ENCODE measurements at regions not wholly inside any gene's neighbourhood (a gene's known extent, or its start where the extent isn't known, plus 50 kb on each side); places are given as distances from the start of the nearest gene placed in this dataset.

- Histone ChIP-seq H3K4me1 (ENCODE audit: control insufficient read depth, low read length) (no peaks in the 10 kb centered on the region), H3K36me3 (ENCODE audit: control insufficient read depth, low read length) (no peaks in the 10 kb centered on the region), H3K9me2 (replicated peaks; ENCODE audit: control insufficient read depth, low read length) (no peaks in the 10 kb centered on the region), H3F3A (ENCODE audit: control insufficient read depth, insufficient read depth) (no peaks in the 10 kb centered on the region), H3K27ac (ENCODE audit: low read depth, low read length) (no peak overlapping the region), H3K4me3 (ENCODE audit: low read length) (no peak overlapping the region), H4K20me1 (ENCODE audit: control insufficient read depth, insufficient read depth, low read depth, low read length) (no peaks in the 10 kb centered on the region), H3K4me2 (ENCODE audit: low read length) (no peak overlapping the region), H3K9me3 (ENCODE audit: control insufficient read depth, insufficient read depth, low read length) (no peaks in the 10 kb centered on the region), H3K79me2 (ENCODE audit: control insufficient read depth, low read length) (no peaks in the 10 kb centered on the region), H3K27me3 (ENCODE audit: control insufficient read depth, low read length) (no peaks in the 10 kb centered on the region)
- no peak for TF ChIP-seq CTCF (IDR thresholded peaks at IDR 0.05; ENCODE audit: low read depth, low read length, poor library complexity, severe bottlenecking)
- TF ChIP-seq EZH2phosphoT487 (IDR thresholded peaks at IDR 0.05; ENCODE audit: borderline replicate concordance, low read length) = no peak
Observed at GRCh38 chr2:53442783-53443182, 324.8 kb upstream of the CHAC2 start.

GRCh38 chr2:53442093-53442492 lies 325.5 kb upstream of the CHAC2 start:
- Histone ChIP-seq H3K9me3 (ENCODE audit: control insufficient read depth, insufficient read depth, low read length) (no peaks in the 10 kb centered on the region), H3K9me2 (replicated peaks; ENCODE audit: control insufficient read depth, low read length) (no peaks in the 10 kb centered on the region), H3K36me3 (ENCODE audit: control insufficient read depth, low read length) (no peaks in the 10 kb centered on the region), H3K79me2 (ENCODE audit: control insufficient read depth, low read length) (no peaks in the 10 kb centered on the region), H4K20me1 (ENCODE audit: control insufficient read depth, insufficient read depth, low read depth, low read length) (no peaks in the 10 kb centered on the region), H3K4me1 (ENCODE audit: control insufficient read depth, low read length) (no peaks in the 10 kb centered on the region), H3K4me3 (ENCODE audit: low read length) (no peak overlapping the region), H3K4me2 (ENCODE audit: low read length) (no peak overlapping the region), H3K27me3 (ENCODE audit: control insufficient read depth, low read length) (no peaks in the 10 kb centered on the region), H3K27ac (ENCODE audit: low read depth, low read length) (no peak overlapping the region), H3F3A (ENCODE audit: control insufficient read depth, insufficient read depth) (no peaks in the 10 kb centered on the region)
- TF ChIP-seq EZH2phosphoT487 (IDR thresholded peaks at IDR 0.05; ENCODE audit: borderline replicate concordance, low read length) = no peak
- TF ChIP-seq CTCF (IDR thresholded peaks at IDR 0.05; ENCODE audit: low read depth, low read length, poor library complexity, severe bottlenecking) = no peak

- H3K4me1 ChIP-seq (ENCODE audit: control insufficient read depth, low read length) = no peaks in the 10 kb centered on the region
- H3K27ac ChIP-seq (ENCODE audit: low read depth, low read length) = no peak overlapping the region
- H3K36me3 ChIP-seq (ENCODE audit: control insufficient read depth, low read length) = no peaks in the 10 kb centered on the region
- no peaks in the 10 kb centered on the region for H4K20me1 ChIP-seq (ENCODE audit: control insufficient read depth, insufficient read depth, low read depth, low read length)
- H3K27me3 ChIP-seq (ENCODE audit: control insufficient read depth, low read length) = no peaks in the 10 kb centered on the region
- H3K9me2 ChIP-seq (replicated peaks; ENCODE audit: control insufficient read depth, low read length) = no peaks in the 10 kb centered on the region
- no peak overlapping the region for H3K4me3 ChIP-seq (ENCODE audit: low read length)
- TF ChIP-seq CTCF (IDR thresholded peaks at IDR 0.05; ENCODE audit: low read depth, low read length, poor library complexity, severe bottlenecking) (no peak), EZH2phosphoT487 (IDR thresholded peaks at IDR 0.05; ENCODE audit: borderline replicate concordance, low read length) (no peak)
- no peaks in the 10 kb centered on the region for H3K79me2 ChIP-seq (ENCODE audit: control insufficient read depth, low read length)
- no peak overlapping the region for H3K4me2 ChIP-seq (ENCODE audit: low read length)
- no peaks in the 10 kb centered on the region for H3F3A ChIP-seq (ENCODE audit: control insufficient read depth, insufficient read depth)
- no peaks in the 10 kb centered on the region for H3K9me3 ChIP-seq (ENCODE audit: control insufficient read depth, insufficient read depth, low read length)
Observed at GRCh38 chr2:53438692-53439091, 328.9 kb upstream of the CHAC2 start.

- Histone ChIP-seq H3K79me2 (ENCODE audit: control insufficient read depth, low read length) (no peaks in the 10 kb centered on the region), H3F3A (ENCODE audit: control insufficient read depth, insufficient read depth) (no peaks in the 10 kb centered on the region), H3K4me1 (ENCODE audit: control insufficient read depth, low read length) (no peaks in the 10 kb centered on the region), H3K9me3 (ENCODE audit: control insufficient read depth, insufficient read depth, low read length) (no peaks in the 10 kb centered on the region), H3K36me3 (ENCODE audit: control insufficient read depth, low read length) (no peaks in the 10 kb centered on the region), H3K9me2 (replicated peaks; ENCODE audit: control insufficient read depth, low read length) (no peaks in the 10 kb centered on the region), H3K4me2 (ENCODE audit: low read length) (no peak overlapping the region), H3K27me3 (ENCODE audit: control insufficient read depth, low read length) (no peaks in the 10 kb centered on the region), H4K20me1 (ENCODE audit: control insufficient read depth, insufficient read depth, low read depth, low read length) (no peaks in the 10 kb centered on the region), H3K27ac (ENCODE audit: low read depth, low read length) (no peak overlapping the region), H3K4me3 (ENCODE audit: low read length) (no peak overlapping the region)
- TF ChIP-seq CTCF (IDR thresholded peaks at IDR 0.05; ENCODE audit: low read depth, low read length, poor library complexity, severe bottlenecking) = no peak
- no peak for TF ChIP-seq EZH2phosphoT487 (IDR thresholded peaks at IDR 0.05; ENCODE audit: borderline replicate concordance, low read length)
Observed at GRCh38 chr2:53438100-53438499, 329.5 kb upstream of the CHAC2 start.

Data from DOHH2 (cell line).